ENCODE measurements at regions not wholly inside any gene's neighbourhood (a gene's known extent, or its start where the extent isn't known, plus 50 kb on each side); places are given as distances from the start of the nearest gene placed in this dataset.
"Not testable (repeated sequence)": the region's sequence is repeated elsewhere in the genome, so short reads cannot be mapped to it uniquely, and the experiment has no call there.

DNA sequence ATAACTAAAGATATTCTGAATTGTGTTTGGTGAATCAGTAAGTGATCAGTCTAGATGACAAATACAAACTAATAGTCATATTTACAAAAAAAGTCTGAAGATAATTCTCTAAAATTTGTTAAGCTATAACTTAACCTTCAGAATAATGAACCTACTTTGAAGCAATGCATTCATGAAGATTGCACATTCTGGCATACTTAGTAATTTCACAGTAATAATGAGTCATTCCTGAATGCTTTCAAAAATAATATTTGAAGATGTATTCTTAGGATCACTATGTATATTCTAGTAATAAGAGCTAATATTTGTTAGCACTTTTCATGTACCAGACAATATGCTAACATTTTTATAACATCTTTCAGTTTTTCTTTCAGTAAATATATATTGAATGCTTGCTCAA lies 756.7 kb upstream of the SLIT2 start:
- Histone ChIP-seq H3K4me1 (ENCODE audit: control insufficient read depth, insufficient read depth, low read length, poor library complexity, severe bottlenecking) (no peaks in the 10 kb centered on the region), H3K9me3 (ENCODE audit: control insufficient read depth, low read length) (no peaks in the 10 kb centered on the region), H3K4me3 (ENCODE audit: extremely low read depth, insufficient read depth, low read length, poor library complexity, severe bottlenecking) (no peak overlapping the region), H3K36me3 (ENCODE audit: control insufficient read depth, insufficient read depth, low read length) (no peaks in the 10 kb centered on the region), H3K27ac (ENCODE audit: low read depth, low read length, severe bottlenecking) (no peak overlapping the region)

DNA sequence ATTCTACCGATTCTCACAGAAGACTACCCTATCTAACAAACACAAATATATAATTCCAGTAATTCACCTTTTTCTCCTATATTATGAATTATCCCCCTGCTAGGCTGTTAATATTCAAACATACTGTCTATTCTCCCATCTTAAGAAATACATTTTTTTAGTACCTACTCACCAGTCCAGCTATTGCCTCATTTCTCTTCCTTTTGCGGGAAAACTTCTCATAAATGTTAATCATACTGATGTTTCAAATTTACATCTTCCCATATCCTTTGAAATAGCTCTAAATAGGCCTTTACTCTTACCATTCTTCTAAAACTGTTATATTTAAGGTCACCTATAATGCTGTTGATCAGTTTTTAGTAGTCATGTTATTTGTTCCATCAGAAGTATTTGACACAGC lies 759.1 kb upstream of the SLIT2 start:
- no peaks in the 10 kb centered on the region for H3K4me1 ChIP-seq (ENCODE audit: control insufficient read depth, insufficient read depth, low read length, poor library complexity, severe bottlenecking)
- H3K27ac ChIP-seq (ENCODE audit: low read depth, low read length, severe bottlenecking) = no peak overlapping the region
- WGBS, 2 experiments (ENCODE audit: insufficient coverage in 2 of 2) = 81 to 91% methylated on average over 2 of the region's 2 CpGs
- H3K9me3 ChIP-seq (ENCODE audit: control insufficient read depth, low read length) = no peaks in the 10 kb centered on the region
- no peaks in the 10 kb centered on the region for H3K36me3 ChIP-seq (ENCODE audit: control insufficient read depth, insufficient read depth, low read length)
- no peak overlapping the region for H3K4me3 ChIP-seq (ENCODE audit: extremely low read depth, insufficient read depth, low read length, poor library complexity, severe bottlenecking)

GRCh38 chr4:19486400-19486799 lies 765.3 kb upstream of the SLIT2 start:
- Histone ChIP-seq H3K9me3 (ENCODE audit: control insufficient read depth, low read length) (no peaks in the 10 kb centered on the region), H3K4me1 (ENCODE audit: control insufficient read depth, insufficient read depth, low read length, poor library complexity, severe bottlenecking) (no peaks in the 10 kb centered on the region), H3K36me3 (ENCODE audit: control insufficient read depth, insufficient read depth, low read length) (no peaks in the 10 kb centered on the region), H3K4me3 (ENCODE audit: extremely low read depth, insufficient read depth, low read length, poor library complexity, severe bottlenecking) (no peak overlapping the region), H3K27ac (ENCODE audit: low read depth, low read length, severe bottlenecking) (no peak overlapping the region)
- 40% methylated on average over 1 of the region's 3 CpGs; no CpG with 5 or more reads in 1 of the 2 experiments for WGBS, 2 experiments (ENCODE audit: insufficient coverage in 2 of 2)

DNA sequence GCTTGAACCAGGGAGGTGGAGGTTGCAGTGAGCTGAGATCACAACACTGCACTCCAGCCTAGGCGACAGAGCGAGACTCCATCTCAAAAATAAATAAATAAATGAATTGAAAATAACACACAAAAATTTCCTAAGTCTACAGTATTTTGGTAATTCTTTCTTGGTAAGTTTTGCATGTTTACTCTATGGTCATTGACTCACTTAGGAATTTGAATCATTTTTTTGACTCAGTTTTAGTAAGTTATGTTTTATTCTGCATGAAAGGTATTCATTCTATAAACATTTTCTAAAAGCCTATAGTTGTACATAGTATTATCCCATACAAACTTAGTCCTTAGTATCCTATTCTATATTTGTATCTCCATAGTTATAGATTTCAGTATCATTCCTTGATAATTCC lies 772.9 kb upstream of the SLIT2 start:
- no peaks in the 10 kb centered on the region for H3K36me3 ChIP-seq (ENCODE audit: control insufficient read depth, insufficient read depth, low read length)
- no peak overlapping the region for H3K27ac ChIP-seq (ENCODE audit: low read depth, low read length, severe bottlenecking)
- no peaks in the 10 kb centered on the region for H3K4me1 ChIP-seq (ENCODE audit: control insufficient read depth, insufficient read depth, low read length, poor library complexity, severe bottlenecking)
- WGBS, 2 experiments (ENCODE audit: insufficient coverage in 2 of 2) = no CpG with 5 or more reads among the region's 2 CpGs
- H3K9me3 ChIP-seq (ENCODE audit: control insufficient read depth, low read length) = no peaks in the 10 kb centered on the region
- no peak overlapping the region for H3K4me3 ChIP-seq (ENCODE audit: extremely low read depth, insufficient read depth, low read length, poor library complexity, severe bottlenecking)

- no peaks in the 10 kb centered on the region for H3K36me3 ChIP-seq (ENCODE audit: control insufficient read depth, insufficient read depth, low read length)
- 90 to 92% methylated on average over 1 of the region's 1 CpG for WGBS, 2 experiments (ENCODE audit: insufficient coverage in 2 of 2)
- H3K4me1 ChIP-seq (ENCODE audit: control insufficient read depth, insufficient read depth, low read length, poor library complexity, severe bottlenecking) = no peaks in the 10 kb centered on the region
- H3K4me3 ChIP-seq (ENCODE audit: extremely low read depth, insufficient read depth, low read length, poor library complexity, severe bottlenecking) = no peak overlapping the region
- H3K9me3 ChIP-seq (ENCODE audit: control insufficient read depth, low read length) = no peaks in the 10 kb centered on the region
- H3K27ac ChIP-seq (ENCODE audit: low read depth, low read length, severe bottlenecking) = no peak overlapping the region
These were observed 778.1 kb upstream of the SLIT2 start for GRCh38 chr4:19473569-19473968.

DNA sequence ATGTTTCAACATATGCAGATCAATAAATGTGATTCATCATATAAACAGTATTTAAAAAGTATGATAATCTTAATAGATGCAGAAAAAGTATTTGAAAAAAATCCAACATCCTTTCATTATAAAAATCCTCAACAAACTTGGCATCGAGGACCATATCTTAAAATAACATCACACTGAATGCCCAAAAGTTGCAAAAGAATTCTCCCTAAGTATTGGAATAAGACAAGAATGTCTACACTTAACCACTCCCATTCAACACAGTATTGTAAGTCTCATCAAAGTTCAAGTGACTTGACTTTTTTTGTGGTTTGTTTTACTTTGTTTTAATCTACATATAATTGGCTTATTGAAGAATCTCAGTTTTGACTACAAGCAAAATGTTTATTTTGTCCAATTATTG lies 779.0 kb upstream of the SLIT2 start:
- no peak overlapping the region for H3K4me3 ChIP-seq (ENCODE audit: extremely low read depth, insufficient read depth, low read length, poor library complexity, severe bottlenecking)
- WGBS, 2 experiments (ENCODE audit: insufficient coverage in 2 of 2) = 40% methylated on average over 1 of the region's 1 CpG; no CpG with 5 or more reads in 1 of the 2 experiments
- H3K4me1 ChIP-seq (ENCODE audit: control insufficient read depth, insufficient read depth, low read length, poor library complexity, severe bottlenecking) = no peaks in the 10 kb centered on the region
- no peaks in the 10 kb centered on the region for H3K36me3 ChIP-seq (ENCODE audit: control insufficient read depth, insufficient read depth, low read length)
- H3K27ac ChIP-seq (ENCODE audit: low read depth, low read length, severe bottlenecking) = no peak overlapping the region
- H3K9me3 ChIP-seq (ENCODE audit: control insufficient read depth, low read length) = no peaks in the 10 kb centered on the region

DNA sequence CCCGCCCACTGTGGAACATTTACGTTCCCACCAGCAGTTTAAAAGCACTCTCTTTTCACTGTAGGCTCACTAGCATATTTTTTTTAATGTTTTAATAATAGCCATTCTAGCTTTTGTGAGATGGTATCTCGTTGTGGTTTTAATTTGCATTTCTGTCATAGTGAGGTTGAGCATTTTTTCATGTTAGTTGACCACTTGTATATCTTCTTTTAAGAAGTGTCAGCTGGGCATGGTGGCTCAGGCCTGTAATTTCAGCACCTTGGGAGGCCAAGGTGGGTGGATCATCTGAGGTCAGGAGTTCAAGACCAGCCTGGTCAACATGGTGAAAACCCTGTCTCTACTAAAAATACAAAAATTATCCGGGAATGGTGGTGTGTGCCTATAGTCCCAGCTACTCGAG lies 781.7 kb upstream of the SLIT2 start:
- H3K4me3 ChIP-seq (ENCODE audit: extremely low read depth, insufficient read depth, low read length, poor library complexity, severe bottlenecking); H3K9me3 ChIP-seq (ENCODE audit: control insufficient read depth, low read length); H3K27ac ChIP-seq (ENCODE audit: low read depth, low read length, severe bottlenecking); H3K4me1 ChIP-seq (ENCODE audit: control insufficient read depth, insufficient read depth, low read length, poor library complexity, severe bottlenecking); H3K36me3 ChIP-seq (ENCODE audit: control insufficient read depth, insufficient read depth, low read length): not testable (repeated sequence)
- WGBS, 2 experiments (ENCODE audit: insufficient coverage in 2 of 2) = 90 to 93% methylated on average over 2 to 3 of the region's 5 CpGs

GRCh38 chr4:19462117-19462516 lies 789.6 kb upstream of the SLIT2 start:
- Histone ChIP-seq H3K4me1 (ENCODE audit: control insufficient read depth, insufficient read depth, low read length, poor library complexity, severe bottlenecking) (no peaks in the 10 kb centered on the region), H3K36me3 (ENCODE audit: control insufficient read depth, insufficient read depth, low read length) (no peaks in the 10 kb centered on the region), H3K4me3 (ENCODE audit: extremely low read depth, insufficient read depth, low read length, poor library complexity, severe bottlenecking) (no peak overlapping the region), H3K27ac (ENCODE audit: low read depth, low read length, severe bottlenecking) (no peak overlapping the region), H3K9me3 (ENCODE audit: control insufficient read depth, low read length) (no peaks in the 10 kb centered on the region)
- 50 to 58% methylated on average over 1 of the region's 1 CpG for WGBS, 2 experiments (ENCODE audit: insufficient coverage in 2 of 2)

DNA sequence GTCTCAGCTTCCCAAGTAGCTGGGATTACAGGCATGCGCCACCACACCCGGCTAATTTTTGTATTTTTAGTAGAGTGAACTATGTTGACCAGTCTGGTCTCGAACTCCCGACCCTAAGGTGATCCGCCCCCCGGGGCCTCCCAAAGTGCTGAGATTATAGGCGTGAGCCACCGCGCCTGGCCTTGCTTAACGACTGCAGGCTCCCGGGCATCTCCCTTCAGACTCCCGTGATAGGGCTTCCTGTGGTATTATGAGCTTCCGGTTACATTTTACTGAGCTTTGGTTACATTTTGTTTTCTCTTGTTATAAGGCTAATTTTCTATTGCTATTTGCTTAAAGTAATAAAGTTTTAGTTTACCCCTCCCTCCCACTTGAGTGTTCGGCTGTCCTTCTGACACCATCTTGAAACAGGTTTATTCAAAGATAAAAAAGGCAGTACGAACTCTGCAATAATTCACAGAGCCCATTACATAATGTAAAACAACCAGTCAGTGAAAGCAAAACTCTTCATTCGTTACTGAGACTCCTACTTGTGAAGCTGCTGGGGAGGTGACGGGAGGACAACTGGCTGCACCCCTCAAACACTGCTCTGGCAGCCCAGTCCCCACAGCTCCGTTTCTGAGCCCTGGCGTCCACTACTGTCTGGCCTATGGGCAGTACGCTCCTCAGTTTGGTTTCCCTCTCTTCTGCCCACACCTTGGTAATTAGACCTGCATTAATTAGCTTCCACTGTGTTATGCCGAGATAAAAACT lies 795.7 kb upstream of the SLIT2 start:
- 94% methylated on average over 16 to 19 of the region's 21 CpGs for WGBS, 2 experiments (ENCODE audit: insufficient coverage in 2 of 2)
- no peaks in the 10 kb centered on the region for H3K4me1 ChIP-seq (ENCODE audit: control insufficient read depth, insufficient read depth, low read length, poor library complexity, severe bottlenecking)
- H3K9me3 ChIP-seq (ENCODE audit: control insufficient read depth, low read length) = no peaks in the 10 kb centered on the region

GRCh38 chr4:19455196-19455595 lies 796.5 kb upstream of the SLIT2 start:
- WGBS, 2 experiments (ENCODE audit: insufficient coverage in 2 of 2) = 89 to 97% methylated on average over 12 to 13 of the region's 14 CpGs
- Histone ChIP-seq H3K27ac (ENCODE audit: low read depth, low read length, severe bottlenecking) (no peak overlapping the region), H3K36me3 (ENCODE audit: control insufficient read depth, insufficient read depth, low read length) (no peaks in the 10 kb centered on the region), H3K4me1 (ENCODE audit: control insufficient read depth, insufficient read depth, low read length, poor library complexity, severe bottlenecking) (no peaks in the 10 kb centered on the region), H3K4me3 (ENCODE audit: extremely low read depth, insufficient read depth, low read length, poor library complexity, severe bottlenecking) (no peak overlapping the region), H3K9me3 (ENCODE audit: control insufficient read depth, low read length) (no peaks in the 10 kb centered on the region)

More for the DNA sequence above, 795.7 kb upstream of the SLIT2 start:
- no peak overlapping the region for H3K4me3 ChIP-seq (ENCODE audit: extremely low read depth, insufficient read depth, low read length, poor library complexity, severe bottlenecking)
- no peak overlapping the region for H3K27ac ChIP-seq (ENCODE audit: low read depth, low read length, severe bottlenecking)
- H3K36me3 ChIP-seq (ENCODE audit: control insufficient read depth, insufficient read depth, low read length) = no peaks in the 10 kb centered on the region

GRCh38 chr4:19438233-19438632 lies 813.5 kb upstream of the SLIT2 start:
- no peak overlapping the region for H3K27ac ChIP-seq (ENCODE audit: low read depth, low read length, severe bottlenecking)
- H3K4me1 ChIP-seq (ENCODE audit: control insufficient read depth, insufficient read depth, low read length, poor library complexity, severe bottlenecking) = no peaks in the 10 kb centered on the region
- no CpG with 5 or more reads among the region's 1 CpG for WGBS, 2 experiments (ENCODE audit: insufficient coverage in 2 of 2)
- H3K4me3 ChIP-seq (ENCODE audit: extremely low read depth, insufficient read depth, low read length, poor library complexity, severe bottlenecking) = no peak overlapping the region
- H3K9me3 ChIP-seq (ENCODE audit: control insufficient read depth, low read length) = peaks cover 12% of the 10 kb centered on the region
- no peaks in the 10 kb centered on the region for H3K36me3 ChIP-seq (ENCODE audit: control insufficient read depth, insufficient read depth, low read length)
